CMK (cell line): ENCODE measurements at regions not wholly inside any gene's neighbourhood (a gene's known extent, or its start where the extent isn't known, plus 50 kb on each side); places are given as distances from the start of the nearest gene placed in this dataset.

ENCODE experiments used
- DNase-seq: peaks from one replicate; pipeline ENCODE4 v3.0.0-alpha.2; 2010; ENCODE audit warnings: low read depth

DNA sequence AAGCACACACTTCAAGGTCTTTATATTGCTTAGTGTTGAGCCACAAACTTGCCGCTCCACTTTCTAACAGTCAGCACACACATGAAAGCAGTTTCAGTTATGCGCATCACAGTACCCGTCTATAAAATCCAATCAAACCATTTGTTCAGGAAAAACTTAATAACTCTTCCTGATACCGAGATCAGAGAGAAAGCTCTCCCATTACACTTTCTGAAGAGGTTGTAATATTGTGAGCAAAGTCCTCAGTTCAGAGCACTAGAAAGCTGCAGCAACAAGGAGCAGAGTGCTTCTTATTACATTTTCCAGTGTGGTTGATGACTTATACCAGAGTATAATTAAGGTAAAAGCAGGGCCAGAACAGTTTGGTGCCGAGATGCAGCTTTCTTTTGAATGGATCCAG lies 102.8 kb upstream of the F3 start:
- DNase-seq: no peak

DNA sequence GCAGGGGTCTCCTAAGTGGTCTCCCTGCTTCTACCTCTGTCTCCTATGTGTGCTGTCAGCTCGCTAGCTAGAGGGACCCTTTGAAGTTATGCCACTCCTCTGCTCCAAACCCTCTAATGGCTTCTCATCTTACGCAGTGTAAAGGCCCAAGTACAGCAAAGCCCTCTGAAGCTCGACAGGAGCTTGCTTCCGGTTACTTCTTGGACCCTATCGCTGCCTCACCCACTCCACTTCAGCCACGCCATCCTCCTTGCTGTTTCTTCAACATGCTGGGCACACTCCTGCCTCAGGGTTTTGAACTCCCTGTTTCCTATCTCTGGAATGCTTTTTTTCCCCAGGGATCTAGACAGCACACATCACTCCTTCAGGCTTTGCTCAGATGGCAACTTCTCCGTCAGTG lies 102.3 kb upstream of the F3 start:
- no peak for DNase-seq

DNA sequence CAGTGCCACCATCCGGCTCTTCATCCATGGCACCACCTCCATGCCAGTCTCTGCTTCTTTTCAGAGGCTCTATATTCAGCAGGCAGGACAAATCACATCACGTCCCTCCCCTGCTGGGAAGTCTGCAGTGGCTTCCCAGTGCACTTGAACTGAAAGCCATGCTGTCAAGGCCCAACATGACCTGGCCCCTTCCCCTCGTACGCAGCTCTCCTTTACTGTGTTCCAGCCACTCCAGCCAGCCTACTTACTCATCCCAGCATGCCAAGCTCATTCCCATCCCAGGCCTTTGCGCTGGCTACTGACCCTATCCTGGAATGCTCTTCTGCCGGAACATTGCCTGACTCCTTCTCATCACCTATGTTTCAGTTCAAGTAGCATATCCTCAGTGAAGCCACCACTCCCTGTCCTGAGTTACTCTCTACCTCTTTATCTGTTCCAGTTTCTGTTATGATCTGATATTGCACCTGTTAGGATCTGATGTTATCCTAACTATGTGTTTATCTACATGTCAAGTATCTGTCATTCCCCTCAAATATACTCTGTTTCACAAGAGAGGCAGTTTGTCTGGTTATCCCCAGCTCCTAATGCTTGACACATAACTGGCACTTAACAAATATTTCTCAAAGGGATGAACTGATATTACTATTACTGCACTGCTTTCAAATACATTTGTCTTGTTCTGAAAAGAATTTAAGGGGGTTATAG lies 101.2 kb upstream of the F3 start:
- DNase-seq: no peak

DNA sequence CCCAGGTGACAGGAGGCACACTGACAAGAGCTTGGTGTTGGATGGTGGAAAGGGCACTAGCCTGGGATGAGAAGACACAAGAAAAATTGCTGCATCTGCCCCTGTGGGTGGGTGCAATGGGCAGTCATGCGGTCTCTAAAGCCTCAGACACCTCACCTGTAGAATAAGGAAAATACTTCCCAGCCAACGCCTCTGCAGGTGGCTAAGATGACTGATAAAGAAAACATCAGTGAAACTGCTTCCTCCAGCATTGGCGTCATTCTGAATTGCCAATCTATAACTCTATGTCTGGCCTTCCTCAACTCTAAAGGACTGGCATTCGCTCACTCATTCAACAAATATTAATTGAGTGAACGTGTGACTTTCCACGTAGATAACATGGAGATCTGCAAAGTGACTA lies 100.4 kb upstream of the F3 start:
- DNase-seq: no peak

DNA sequence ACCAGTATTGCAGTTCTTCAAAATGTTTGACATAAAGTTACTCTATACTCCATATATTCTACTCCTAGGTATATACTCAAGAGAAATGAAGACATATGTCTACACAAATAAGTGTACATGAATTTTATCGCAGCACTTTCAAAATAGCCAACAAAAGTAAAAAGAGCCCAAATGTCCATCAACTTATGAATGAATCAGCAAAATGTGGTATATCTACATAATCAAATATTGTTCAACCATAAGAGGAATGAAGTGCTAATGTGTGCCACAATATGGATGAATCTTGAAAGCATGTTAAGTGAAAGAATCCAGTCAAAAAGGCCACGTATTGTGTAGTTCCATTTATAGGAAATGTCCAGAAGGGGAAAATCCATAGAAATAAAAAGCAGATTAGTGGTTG lies 98.6 kb upstream of the F3 start:
- DNase-seq: no peak

DNA sequence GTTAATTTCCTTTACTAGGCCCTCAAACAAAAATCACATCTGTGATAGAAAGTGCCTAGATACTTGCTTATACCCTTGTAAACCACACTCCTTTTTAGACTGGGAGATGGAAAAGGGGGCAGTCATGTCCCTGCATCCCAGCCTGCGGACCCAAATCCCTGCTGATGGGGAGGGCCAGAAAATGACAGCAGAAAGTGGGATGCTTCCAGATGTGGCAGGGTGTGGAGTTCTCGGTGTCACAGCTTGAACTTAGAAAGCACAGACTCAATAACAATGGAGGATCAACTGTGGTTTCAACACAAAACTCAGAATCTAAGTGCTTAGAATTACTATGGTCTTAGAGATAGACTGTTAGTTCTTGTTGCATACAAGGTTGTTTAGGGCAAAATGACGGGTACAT lies 95.6 kb upstream of the F3 start:
- no peak for DNase-seq

DNA sequence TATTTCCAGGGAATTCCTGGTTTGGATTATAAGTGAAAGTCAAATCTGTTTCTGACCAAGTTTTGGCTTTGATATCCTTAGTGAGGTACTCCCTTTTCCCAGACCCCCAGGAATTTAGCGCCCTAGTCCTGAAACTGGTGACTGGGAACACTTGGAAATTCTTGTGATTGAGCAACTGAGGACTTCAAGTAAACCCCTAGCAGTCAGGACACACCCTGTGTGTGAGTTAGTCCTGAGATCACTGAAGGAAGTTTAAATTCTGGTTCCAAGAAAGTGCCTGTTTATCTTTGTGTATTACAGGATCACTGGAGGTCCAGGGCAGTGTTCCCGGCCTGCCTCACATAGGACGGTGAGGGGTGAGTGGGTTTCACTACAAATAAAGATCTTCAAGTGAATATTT lies 95.1 kb upstream of the F3 start:
- DNase-seq: no peak

DNA sequence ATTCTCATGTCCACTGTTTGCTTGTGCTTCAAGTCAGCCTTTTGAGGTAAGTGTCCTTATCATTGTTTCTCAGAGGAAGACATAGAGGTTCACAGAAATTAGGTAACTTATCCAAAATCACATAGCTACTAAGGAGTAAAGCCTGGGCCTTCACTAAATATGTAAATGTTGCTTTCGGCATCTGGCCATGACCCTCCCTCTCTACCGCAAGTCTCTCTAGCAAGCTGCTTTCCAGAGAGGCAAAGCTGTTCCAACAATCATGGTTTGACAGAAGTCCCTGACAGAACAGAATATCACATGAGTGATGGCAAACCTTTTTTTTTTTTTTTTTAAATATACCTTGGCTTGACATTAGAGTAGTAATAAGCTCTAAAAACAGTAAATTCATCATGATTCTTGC lies 94.5 kb upstream of the F3 start:
- no peak for DNase-seq

DNA sequence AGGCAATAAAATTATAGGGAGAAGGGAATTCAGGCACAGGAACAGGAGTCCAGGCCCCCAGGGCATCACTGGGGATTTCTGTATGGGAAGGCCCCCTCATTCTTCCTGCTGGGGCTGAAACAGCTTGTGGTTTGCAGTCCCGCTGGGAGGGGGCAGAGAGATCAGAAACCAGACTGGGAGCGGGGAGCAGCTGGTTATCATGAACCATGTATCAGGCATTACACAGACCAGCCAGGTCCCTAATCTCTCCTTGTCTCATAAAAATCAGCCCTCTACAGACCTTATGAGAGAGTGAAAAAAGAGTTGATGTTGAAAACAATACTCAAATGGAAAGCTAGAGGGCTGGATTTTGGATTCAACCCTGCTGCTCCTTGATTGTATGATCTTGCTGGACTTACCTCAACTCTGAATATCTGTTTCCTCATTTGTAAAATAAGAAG lies 93.4 kb upstream of the F3 start:
- peak; percentile 45 for DNase-seq

DNA sequence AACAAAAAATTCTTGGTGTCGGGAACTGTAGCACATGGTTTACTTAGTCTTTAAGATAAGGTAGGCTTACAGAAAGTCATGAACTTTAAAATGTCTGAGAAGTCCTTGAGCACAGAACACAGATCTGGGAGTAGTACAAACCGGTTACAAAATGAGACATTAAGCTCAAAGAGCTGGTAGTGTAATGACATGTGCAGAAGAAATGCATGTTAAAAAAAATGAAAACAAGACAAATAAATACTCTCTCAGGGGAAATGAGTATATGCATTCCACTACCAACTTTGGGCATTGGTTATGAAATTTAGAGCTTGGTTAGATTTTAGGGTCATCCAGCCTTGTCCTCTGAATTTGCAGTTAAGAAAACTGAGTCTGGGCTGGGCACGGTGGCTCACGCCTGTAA lies 91.5 kb upstream of the F3 start:
- DNase-seq: no peak

DNA sequence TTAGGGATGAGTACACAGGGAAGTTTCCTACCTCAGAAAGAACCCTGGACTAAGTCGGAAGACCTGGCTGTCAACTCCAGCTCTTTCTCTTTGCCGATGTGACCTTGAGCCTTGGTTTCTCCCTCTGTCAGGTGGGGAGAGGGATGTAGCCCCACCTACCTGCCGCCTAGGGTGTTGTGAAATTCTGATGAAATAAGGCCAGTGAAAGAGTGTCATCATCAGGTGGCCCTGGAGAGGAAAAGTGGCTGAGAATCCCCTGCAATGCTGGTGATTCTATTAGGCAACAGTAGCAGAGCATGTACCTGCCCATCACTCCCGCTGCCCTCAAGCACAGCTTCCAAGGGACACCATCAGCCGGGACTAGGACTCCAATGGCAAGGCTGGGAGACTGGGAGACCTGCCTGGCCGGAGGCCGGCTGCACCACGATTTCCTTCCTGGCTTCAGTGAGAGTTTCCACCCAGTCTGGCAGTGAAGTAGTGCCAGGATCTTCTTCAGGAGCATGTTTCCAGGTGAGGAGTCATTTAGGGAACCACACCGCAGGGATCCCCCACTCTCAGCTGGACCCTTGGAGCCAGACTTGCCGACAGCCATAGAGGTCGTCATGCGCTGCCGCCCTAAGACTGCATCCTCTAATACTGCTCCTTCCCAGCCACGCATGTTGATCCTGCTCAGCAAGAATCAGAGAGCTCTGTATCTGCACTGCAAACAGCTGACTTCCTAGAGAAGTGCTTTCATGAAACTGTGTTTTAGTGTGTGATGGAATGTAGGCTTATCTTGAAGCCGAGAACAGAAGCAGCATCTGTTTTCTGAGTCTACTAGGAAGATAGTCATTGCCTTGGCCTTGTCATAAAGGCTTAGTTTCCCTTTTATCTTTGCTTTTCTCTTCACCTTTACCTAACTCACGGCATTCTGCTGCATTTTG lies 88.0 kb upstream of the F3 start:
- no peak for DNase-seq

DNA sequence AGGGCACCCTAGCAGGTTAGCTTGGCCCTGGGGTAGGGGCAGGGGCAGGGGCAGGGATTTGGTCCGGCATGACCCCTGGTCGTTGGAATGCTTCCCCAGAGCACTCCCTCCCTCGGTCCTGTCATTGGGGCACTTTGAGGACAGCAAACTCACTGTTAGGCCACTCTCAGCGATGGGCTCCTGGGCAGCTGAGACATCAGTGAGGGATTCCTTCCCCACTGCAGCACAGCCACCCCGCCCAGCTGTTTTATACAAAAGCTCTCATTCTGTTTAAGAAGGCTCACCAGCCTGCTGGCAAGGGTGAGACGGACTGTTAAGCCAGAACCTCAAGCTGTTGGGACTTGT lies 86.9 kb upstream of the F3 start:
- no peak for DNase-seq

DNA sequence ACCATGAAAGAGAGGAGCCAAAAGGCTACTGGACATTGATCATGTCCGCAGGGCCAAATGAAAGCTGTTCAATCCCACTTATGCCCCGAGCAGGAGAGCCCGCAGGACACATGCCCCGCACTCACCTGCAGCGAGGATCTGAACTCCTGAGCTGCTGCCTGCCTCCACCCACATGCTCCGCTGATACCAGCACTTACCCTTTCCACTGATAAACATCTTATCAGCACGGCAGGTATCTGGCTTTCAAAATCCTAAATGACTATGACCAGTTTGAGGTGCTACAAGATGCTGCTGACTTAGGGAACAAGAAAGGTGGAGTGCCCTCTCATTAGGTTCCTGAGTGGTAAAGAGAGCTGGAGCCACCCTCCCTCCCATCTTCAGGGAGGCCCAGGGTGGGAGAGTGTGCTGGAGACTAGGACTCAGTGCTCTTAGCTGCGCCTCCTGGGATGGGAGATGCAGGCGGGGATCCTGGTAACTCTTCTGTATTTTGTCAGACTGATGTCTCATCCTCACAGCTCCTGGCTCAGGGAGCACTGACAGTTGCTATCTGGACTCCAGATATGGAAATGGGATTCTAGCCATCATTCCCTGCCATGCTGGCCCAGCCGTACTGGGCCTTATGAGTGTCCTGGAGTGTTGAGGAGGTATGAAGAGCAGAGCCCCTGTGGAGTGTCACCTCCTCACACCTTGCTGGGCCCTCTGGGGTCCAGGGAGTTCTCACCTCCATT lies 86.4 kb upstream of the F3 start:
- no peak for DNase-seq

DNA sequence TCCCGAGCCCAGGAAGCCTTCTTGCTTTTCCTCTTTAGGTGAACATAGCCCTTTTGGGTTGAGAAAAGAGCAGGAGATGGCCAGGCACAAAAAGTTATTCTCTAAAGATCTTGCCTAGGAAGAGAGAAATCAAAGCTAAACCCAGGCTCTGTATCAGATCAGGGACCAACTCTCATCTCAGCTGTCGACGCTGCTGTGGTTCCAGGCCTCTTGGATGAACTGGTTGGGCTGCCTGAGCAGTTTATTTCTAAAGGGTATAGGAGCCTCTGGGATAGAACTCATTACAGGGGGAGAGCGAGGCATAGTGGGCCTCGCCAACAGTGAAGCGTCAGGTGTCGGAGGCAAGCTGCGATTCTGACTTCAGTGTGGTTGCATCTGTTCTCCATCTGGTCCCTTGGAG lies 82.6 kb upstream of the F3 start:
- no peak for DNase-seq

DNA sequence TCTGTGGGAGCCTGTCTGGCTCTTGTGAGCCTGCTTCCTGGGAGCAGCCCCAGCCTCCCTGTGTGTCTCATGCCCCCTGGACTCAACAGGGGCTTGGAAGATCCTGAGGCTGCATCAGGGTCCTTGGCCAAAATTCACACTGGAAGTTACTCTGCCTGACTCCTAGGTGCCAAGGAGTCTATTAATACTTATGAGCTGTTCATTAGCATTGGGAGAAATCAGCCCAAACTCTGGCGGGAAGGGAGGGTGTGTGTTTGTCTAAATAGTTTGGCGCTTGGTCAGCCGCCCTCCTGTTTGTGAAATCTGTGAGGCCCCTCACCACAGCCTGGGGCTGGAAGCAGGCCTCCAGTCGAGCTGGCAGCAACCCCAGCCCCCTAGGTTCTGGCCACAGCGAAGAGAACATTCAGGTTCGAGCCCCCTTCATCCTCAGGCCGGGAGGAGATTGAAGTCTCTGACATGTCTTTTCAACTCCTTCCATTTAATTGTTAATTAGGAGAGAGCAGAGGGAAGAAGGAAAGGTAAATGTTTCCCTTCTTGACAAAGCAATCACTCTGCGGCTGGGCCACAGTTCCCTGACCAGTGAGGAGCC lies 82.1 kb upstream of the F3 start:
- no peak for DNase-seq

DNA sequence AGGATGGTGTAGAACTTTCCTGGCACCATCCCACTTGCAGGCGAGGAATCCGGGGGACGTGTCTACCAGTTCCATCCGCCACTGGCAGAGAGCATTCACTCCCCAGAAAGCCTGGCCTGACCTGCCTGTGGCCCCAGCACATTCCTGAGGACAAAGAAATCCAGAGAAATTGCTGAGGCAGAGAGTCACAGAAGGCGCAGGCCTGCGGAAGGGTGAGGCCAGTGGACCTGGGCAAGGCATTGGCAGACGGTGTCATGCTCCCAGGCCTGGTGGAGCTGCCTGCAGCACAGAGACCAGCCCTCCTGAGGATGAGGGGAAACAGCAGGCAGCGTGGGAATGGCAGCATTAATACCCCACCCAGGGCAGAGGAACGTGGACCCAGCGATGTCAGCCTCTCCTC lies 81.2 kb upstream of the F3 start:
- DNase-seq: no peak

DNA sequence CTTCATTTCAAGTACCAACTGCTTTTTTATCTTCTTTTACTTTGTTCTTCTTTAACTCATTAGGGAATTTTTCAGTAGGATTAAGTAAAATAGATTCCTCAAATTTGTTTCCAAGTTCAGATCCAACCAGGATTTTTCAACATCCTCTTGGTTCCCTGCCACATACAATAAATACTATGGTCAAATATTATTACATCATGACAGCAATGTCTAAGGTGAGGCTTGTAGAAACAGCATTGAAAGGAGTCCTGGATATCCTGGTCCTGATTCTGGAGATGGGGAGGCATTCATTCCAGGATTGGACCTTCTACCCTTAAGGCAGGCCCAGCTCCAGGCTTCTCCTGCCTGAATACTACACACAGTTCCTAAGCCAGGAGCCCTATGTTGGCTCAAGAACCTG lies 80.2 kb upstream of the F3 start:
- DNase-seq: no peak

DNA sequence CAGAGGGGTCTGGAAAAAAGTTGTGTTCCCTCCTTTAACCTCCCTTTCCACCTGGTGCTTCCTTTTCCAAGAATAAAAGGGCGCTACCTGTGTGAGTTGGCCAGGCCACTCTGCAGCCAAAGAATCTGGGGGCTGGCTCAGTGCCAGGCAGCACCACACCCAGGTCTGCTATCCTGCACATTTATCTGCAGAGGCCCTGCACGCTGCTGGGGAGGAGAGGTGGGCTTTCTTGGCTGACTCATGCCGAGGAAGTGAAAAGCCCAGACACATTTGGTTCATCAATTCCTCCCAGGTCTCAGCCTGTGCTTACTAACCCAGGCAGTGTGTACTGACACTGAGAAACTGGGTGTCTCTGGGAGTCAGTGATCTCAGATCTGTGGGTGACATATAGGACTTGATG lies 79.8 kb upstream of the F3 start:
- no peak for DNase-seq

DNA sequence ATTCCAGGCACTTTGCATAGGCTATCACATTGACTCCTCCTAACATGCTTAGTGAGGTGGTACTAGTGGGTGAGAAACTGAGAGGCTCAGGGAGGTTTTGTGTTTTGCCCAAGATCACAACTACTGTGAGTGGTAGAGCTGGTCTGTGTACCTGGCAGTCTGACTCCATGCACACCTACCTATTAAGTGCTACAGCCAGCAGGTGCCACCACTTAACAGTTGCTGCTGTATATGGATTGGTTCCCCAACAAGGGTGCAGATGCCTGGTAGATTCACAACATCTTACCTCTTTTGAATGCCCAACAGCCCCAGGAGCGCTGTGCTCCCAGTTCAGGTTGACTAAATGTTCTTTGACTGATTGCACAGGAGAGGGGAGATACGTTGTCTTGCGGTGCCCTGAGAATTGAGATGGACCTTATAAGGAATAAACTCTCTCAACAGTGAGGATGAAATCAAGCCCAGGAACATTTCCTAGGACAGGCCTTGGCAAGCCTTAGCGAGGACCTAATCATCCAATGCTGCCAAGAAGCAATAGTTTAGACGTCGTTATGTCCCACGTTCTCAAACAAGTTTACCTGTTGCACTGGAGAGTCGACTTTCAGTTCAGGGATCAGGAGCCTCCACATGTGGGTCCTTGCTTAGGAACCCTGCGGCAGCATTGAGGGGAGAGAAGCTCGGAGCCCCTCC lies 78.9 kb upstream of the F3 start:
- DNase-seq: no peak

DNA sequence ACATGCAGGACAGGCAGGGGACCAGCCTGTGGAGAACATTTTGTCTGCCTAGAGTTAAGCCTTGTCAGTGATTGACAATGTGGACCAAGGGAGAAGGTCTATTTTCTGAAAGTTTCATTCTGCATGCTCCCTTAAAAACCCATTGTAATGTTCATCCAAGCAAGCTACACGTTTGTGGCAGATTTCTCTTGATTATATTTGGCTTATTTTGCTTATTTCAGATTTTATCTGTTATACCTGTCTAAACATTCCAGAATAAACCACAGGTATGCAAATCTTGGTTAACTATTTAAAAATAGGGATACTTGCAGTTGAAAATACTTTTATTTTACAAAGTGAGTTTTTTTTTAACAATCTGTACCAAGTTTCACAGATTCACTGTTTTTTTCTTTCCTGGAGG lies 78.2 kb upstream of the F3 start:
- no peak for DNase-seq

DNA sequence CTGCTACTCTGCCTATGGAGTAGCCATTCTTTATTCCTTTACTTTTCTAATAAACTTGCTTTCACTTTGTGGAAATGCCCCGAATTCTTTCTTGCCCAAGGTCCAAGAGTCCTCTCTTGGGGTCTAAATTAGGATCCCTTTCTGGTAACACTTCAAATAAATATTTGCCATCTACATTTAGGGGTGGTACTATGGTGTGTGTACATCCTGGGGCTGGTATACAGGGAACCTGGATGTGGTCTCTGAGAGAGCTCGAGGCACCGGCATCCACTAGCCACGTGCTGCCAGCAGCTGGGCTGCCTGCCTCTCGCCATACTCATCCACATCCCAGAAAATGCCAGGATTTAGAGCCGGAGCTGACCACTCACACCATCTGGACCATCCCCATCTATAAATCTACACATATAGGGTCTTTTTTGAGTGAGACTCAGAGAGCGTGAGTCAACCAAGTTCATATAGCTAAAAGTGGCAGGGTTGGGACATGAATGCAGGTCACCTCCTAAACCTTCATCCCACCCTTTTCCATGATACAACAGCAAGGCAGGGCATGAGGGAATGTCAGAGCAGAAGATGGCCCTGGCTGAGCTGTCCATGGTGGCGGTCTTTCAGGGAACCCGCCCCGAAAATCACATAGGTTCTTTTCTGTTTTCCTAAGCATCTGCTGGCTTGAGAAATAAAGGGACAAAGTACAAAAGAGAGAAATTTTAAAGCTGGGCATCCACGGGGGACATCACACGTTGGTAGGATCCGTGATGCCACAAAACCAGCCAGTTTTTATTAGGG lies 76.6 kb upstream of the F3 start:
- DNase-seq: no peak
